Gastrocnemius medialis (tissue), 4 donors: ENCODE measurements at regions not wholly inside any gene's neighbourhood (a gene's known extent, or its start where the extent isn't known, plus 50 kb on each side); places are given as distances from the start of the nearest gene placed in this dataset.

Source experiments
- CTCF ChIP-seq, 5 experiments: fragments of 450-650 bp in 3 of 5; fragments of 200-600 bp in 2 of 5; sonication (generic) in 2 of 5; IDR thresholded peaks in 4 of 5; conservative IDR thresholded peaks in 1 of 5; 1 replicate in 4 of 5; 2 replicates in 1 of 5; pipeline ENCODE4 v1.5.1; 2016 to 2019; ENCODE audit warnings: antibody characterized with exemption in 5 of 5, mild to moderate bottlenecking in 3 of 5, moderate library complexity in 3 of 5
- POLR2A ChIP-seq, 2 donors: fragments of 450-650 bp; IDR thresholded peaks; one replicate each; pipeline ENCODE4 v1.6.1; 2017; ENCODE audit warnings: antibody characterized with exemption in 2 of 2, mild to moderate bottlenecking in 2 of 2, moderate library complexity in 2 of 2

GRCh38 chr9:30964332-30964731 lies 1420.1 kb upstream of the ACO1 start:
- no peak for TF ChIP-seq CTCF (IDR thresholded peaks at IDR 0.05 in 4 of 5, conservative IDR thresholded peaks at IDR 0.05 in 1 of 5)
- TF ChIP-seq POLR2A (IDR thresholded peaks at IDR 0.05) = no peak
